HCT116 (cell line): ENCODE measurements at regions not wholly inside any gene's neighbourhood (a gene's known extent, or its start where the extent isn't known, plus 50 kb on each side); places are given as distances from the start of the nearest gene placed in this dataset.

Source experiments
- ATAC-seq: fragments of 200-7000 bp; cut with Tn5 transposase; 2 replicates; pipeline ENCODE4 v1.9.1; 2020; ENCODE audit warnings: mild to moderate bottlenecking, moderate library complexity
- BruUV-seq: library from RNA; stranded (reverse); fragments of 400-500 nt; replicated peaks from 2 replicates; lab custom pipeline; 2021; lab: Mats Ljungman, UMichigan
- CTCF ChIA-PET: fragments of 300-600 bp; sonication (Branson Sonifier 250); formaldehyde crosslinking; loops from one replicate; lab custom pipeline; 2021; ENCODE audit warnings: antibody characterized with exemption; lab: Charles Lee
- POLR2A ChIA-PET: fragments of 300-600, 350-600 bp; sonication (Branson Sonifier 250); formaldehyde crosslinking; loops from one replicate; lab custom pipeline; 2021; ENCODE audit warnings: antibody characterized with exemption; lab: Charles Lee
- RAD21 ChIA-PET, 2 experiments: fragments of 300-600 bp; sonication (Branson Sonifier 250); formaldehyde crosslinking; loops; one replicate each; lab custom pipeline; 2023; ENCODE audit warnings: low total read pairs in 2 of 2; ENCODE audit not compliant: uncharacterized antibody in 2 of 2, unreplicated experiment in 2 of 2, low non-redundant PET in 1 of 2; lab: Charles Lee
- DNase-seq: peaks from one replicate; pipeline ENCODE4 v3.0.0-alpha.2; 2010; ENCODE audit warnings: low read depth, low spot score
- H2AFZ ChIP-seq: fragments of 200-600 bp; shearing (Covaris generic), sonication (generic); 2 replicates; pipeline ENCODE4 v1.6.1; 2017; ENCODE audit warnings: low read depth, mixed run types, mixed read lengths, antibody characterized with exemption, low read length; ENCODE audit not compliant: poor library complexity, severe bottlenecking
- H3K27ac ChIP-seq: 2 replicates; pipeline ENCODE4 v1.5.1; 2012; ENCODE audit warnings: low read depth, low read length
- H3K27me3 ChIP-seq: fragments of 200-600 bp; sonication (generic); 2 replicates; pipeline ENCODE4 v1.6.1; 2016; ENCODE audit warnings: mixed run types, low read length, mixed read lengths; ENCODE audit not compliant: insufficient read depth
- H3K36me3 ChIP-seq, 2 experiments: fragments of 200-500 bp in 1 of 2; fragments of 200-600 bp in 1 of 2; sonication (Bioruptor generic) in 1 of 2; sonication (generic) in 1 of 2; 2 replicates each; pipeline versions ENCODE4 v1.5.1 to v1.6.1; 2014 to 2016; ENCODE audit warnings: low read length in 2 of 2, inconsistent platforms in 1 of 2, mixed read lengths in 1 of 2, mixed run types in 1 of 2; ENCODE audit not compliant: insufficient read depth in 2 of 2, control insufficient read depth in 1 of 2
- H3K4me1 ChIP-seq, 2 experiments: fragments of 200-600 bp in 1 of 2; sonication (generic) in 1 of 2; 2 replicates each; pipeline versions ENCODE4 v1.5.1 to v1.6.1; 2012 to 2017; ENCODE audit warnings: low read length in 2 of 2, inconsistent platforms in 1 of 2, mild to moderate bottlenecking in 1 of 2, mixed read lengths in 1 of 2, mixed run types in 1 of 2, moderate library complexity in 1 of 2; ENCODE audit not compliant: insufficient read depth in 2 of 2, control insufficient read depth in 1 of 2
- H3K4me2 ChIP-seq: fragments of 200-600 bp; sonication (generic); 2 replicates; pipeline ENCODE4 v1.6.1; 2017; ENCODE audit warnings: mixed run types, low read length, mixed read lengths
- H3K4me3 ChIP-seq, 2 experiments: fragments of 200-600 bp in 1 of 2; sonication (generic) in 1 of 2; replicated peaks in 1 of 2; 2 replicates each; pipeline ENCODE4 v1.5.1; 2011 to 2016; ENCODE audit warnings: low read length in 2 of 2, control low read depth in 1 of 2, low read depth in 1 of 2, mild to moderate bottlenecking in 1 of 2, mixed read lengths in 1 of 2, mixed run types in 1 of 2
- H3K79me2 ChIP-seq: fragments of 200-600 bp; sonication (generic); 2 replicates; pipeline ENCODE4 v1.6.1; 2017; ENCODE audit warnings: mild to moderate bottlenecking, mixed run types, low read length, moderate library complexity, mixed read lengths; ENCODE audit not compliant: insufficient read depth
- H3K9ac ChIP-seq: fragments of 200-600 bp; sonication (generic); 2 replicates; pipeline ENCODE4 v1.6.1; 2016; ENCODE audit warnings: low read length, mixed read lengths
- H3K9me2 ChIP-seq: fragments of 200-600 bp; sonication (generic), shearing (Covaris generic); 2 replicates; pipeline ENCODE4 v1.6.1; 2017; ENCODE audit warnings: mixed run types, mild to moderate bottlenecking, moderate library complexity; ENCODE audit not compliant: insufficient read depth
- H3K9me3 ChIP-seq, 2 experiments: fragments of 200-500 bp in 1 of 2; fragments of 200-600 bp in 1 of 2; sonication (Bioruptor generic) in 1 of 2; sonication (generic) in 1 of 2; 2 replicates each; pipeline ENCODE4 v1.6.1; 2014 to 2017; ENCODE audit warnings: low read length in 2 of 2, mixed read lengths in 2 of 2, inconsistent platforms in 1 of 2, low read depth in 1 of 2, mild to moderate bottlenecking in 1 of 2, mixed run types in 1 of 2, moderate library complexity in 1 of 2; ENCODE audit not compliant: control insufficient read depth in 1 of 2, insufficient read depth in 1 of 2
- H4K20me1 ChIP-seq: fragments of 200-600 bp; sonication (generic), shearing (Covaris generic); 2 replicates; pipeline ENCODE4 v1.6.1; 2017; ENCODE audit warnings: mixed run types, mild to moderate bottlenecking, moderate library complexity; ENCODE audit not compliant: insufficient read depth
- CEBPB ChIP-seq: IDR thresholded peaks from 2 replicates; pipeline ENCODE4 v1.6.1; 2012; ENCODE audit warnings: low read depth
- ELF1 ChIP-seq: IDR thresholded peaks from 2 replicates; pipeline ENCODE4 v1.6.1; 2012; ENCODE audit warnings: low read depth, borderline replicate concordance
- FOSL1 ChIP-seq: IDR thresholded peaks from 2 replicates; pipeline ENCODE4 v1.6.1; 2012; ENCODE audit warnings: low read depth
- JUND ChIP-seq: IDR thresholded peaks from 2 replicates; pipeline ENCODE4 v1.6.1; 2012
- POLR2A ChIP-seq: IDR thresholded peaks from 2 replicates; pipeline ENCODE4 v1.7.0; 2011; ENCODE audit warnings: borderline replicate concordance; ENCODE audit not compliant: insufficient read depth, insufficient read length; ENCODE audit errors: extremely low read depth
- POLR2AphosphoS5 ChIP-seq: IDR thresholded peaks from 2 replicates; pipeline ENCODE4 v1.6.1; 2011; ENCODE audit warnings: mild to moderate bottlenecking, low read depth, low read length, moderate library complexity
- SP1 ChIP-seq: IDR thresholded peaks from 2 replicates; pipeline ENCODE4 v1.6.1; 2012; ENCODE audit warnings: low read depth
- YY1 ChIP-seq: IDR thresholded peaks from 2 replicates; pipeline ENCODE4 v1.6.1; 2011; ENCODE audit warnings: low read length, low read depth, moderate library complexity, mild to moderate bottlenecking; ENCODE audit not compliant: insufficient replicate concordance; ENCODE audit errors: extremely low read depth
- intact Hi-C: fragments of 100-400 bp; cut with micrococcal nuclease; formaldehyde crosslinking; loops from 2 replicates; pipeline ENCODE4 v1.10.0; 2022
- TF ChIP-seq, protein P1 (sequence below): IDR thresholded peaks from 2 replicates; pipeline ENCODE4 v1.6.1; 2011; ENCODE audit warnings: mild to moderate bottlenecking, low read length, moderate library complexity; ENCODE audit not compliant: insufficient replicate concordance; ENCODE audit errors: extremely low read depth

DNA sequence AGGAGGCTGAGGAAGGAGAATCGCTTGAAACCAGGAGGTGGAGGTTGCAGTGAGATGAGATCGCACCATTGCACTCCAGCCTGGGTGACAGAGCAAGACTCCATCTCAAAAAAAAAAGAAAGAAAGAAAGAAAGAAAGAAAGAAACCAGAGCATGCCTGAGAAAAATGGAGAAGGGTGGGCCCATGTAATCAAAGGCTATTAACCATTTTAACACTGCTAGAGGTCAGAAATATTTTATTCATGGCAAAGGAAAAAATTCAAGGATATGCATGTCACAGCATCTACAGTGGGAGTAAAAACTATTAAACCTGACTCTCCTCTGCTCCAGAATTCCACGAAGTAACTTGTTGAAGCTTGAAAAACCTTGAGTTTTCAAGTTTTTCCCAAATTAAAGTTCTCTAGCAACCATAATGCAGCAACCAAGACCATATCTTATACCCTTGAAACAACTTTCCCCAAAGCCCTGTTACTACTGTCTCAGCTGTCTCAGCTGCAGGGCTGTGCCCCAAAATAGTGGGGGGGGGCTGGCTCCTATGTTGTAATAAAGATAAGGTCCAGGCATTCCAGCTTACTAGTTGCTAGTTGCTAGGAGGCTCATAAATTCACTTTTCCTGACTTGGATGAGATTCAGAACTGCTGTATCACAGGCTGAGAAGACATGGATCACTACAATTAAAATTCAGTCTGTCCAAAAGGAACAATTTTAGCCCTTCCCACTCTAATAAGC lies 112.9 kb upstream of the SOD1 start:
- no peaks in the 10 kb centered on the region for H3K27me3 ChIP-seq
- no peak overlapping the region for H3K9ac ChIP-seq
- no peaks in the 10 kb centered on the region for H4K20me1 ChIP-seq
- ChIA-PET POLR2A (no interaction called here), RAD21 (no interaction called here)
- no peak for ATAC-seq
- H3K9me2 ChIP-seq: no peaks in the 10 kb centered on the region
- H3K4me3 ChIP-seq: no peak overlapping the region
- H3K4me1 ChIP-seq: no peaks in the 10 kb centered on the region
- TF ChIP-seq JUND (no peak), POLR2A (no peak), YY1 (no peak), FOSL1 (no peak), POLR2AphosphoS5 (no peak), ELF1 (no peak), CEBPB (no peak), SP1 (no peak)
- TF ChIP-seq, protein P1, sequence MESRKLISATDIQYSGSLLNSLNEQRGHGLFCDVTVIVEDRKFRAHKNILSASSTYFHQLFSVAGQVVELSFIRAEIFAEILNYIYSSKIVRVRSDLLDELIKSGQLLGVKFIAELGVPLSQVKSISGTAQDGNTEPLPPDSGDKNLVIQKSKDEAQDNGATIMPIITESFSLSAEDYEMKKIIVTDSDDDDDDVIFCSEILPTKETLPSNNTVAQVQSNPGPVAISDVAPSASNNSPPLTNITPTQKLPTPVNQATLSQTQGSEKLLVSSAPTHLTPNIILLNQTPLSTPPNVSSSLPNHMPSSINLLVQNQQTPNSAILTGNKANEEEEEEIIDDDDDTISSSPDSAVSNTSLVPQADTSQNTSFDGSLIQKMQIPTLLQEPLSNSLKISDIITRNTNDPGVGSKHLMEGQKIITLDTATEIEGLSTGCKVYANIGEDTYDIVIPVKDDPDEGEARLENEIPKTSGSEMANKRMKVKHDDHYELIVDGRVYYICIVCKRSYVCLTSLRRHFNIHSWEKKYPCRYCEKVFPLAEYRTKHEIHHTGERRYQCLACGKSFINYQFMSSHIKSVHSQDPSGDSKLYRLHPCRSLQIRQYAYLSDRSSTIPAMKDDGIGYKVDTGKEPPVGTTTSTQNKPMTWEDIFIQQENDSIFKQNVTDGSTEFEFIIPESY: no peak
- TF ChIP-seq, all 23 proteins: peak for 0
- no TSS peak for BruUV-seq
- no peaks in the 10 kb centered on the region for H3K36me3 ChIP-seq
- no peaks in the 10 kb centered on the region for H3K9me3 ChIP-seq
- CTCF ChIA-PET: interaction anchor here (1.0 to 2.1 kb wide), 2 partner anchors 12 to 34 kb away, joined by 3 to 8 read pairs; no protein-coding TSS in a partner anchor
- H3K79me2 ChIP-seq: peaks cover 27% of the 10 kb centered on the region
- H2AFZ ChIP-seq: no peak overlapping the region
- no peak overlapping the region for H3K27ac ChIP-seq
- intact Hi-C loops: no loop called here
- no peak overlapping the region for H3K4me2 ChIP-seq
- DNase-seq: no peak
